ENCODE measurements at regions not wholly inside any gene's neighbourhood (a gene's known extent, or its start where the extent isn't known, plus 50 kb on each side); places are given as distances from the start of the nearest gene placed in this dataset.

DNA sequence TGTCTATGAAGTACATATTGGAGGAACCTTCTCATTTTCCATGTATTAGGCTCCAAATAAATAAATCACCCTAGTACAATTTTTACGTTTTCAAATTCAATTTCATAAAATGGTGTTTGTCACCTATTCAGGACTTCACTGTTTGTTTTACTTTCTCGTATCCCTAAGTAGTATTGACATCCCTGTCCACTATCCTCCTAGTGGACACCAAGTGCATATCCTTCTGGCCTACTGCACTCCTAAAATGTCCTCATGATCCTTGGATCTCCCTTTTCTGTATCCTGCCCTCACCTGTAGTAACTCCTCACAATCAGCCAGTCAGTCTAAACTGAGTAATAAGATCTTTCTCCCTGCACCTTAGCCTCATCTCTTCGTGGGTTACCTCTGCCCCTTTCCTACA, 539.9 kb downstream of the DMRTA1 start:
- TF ChIP-seq, protein P1, sequence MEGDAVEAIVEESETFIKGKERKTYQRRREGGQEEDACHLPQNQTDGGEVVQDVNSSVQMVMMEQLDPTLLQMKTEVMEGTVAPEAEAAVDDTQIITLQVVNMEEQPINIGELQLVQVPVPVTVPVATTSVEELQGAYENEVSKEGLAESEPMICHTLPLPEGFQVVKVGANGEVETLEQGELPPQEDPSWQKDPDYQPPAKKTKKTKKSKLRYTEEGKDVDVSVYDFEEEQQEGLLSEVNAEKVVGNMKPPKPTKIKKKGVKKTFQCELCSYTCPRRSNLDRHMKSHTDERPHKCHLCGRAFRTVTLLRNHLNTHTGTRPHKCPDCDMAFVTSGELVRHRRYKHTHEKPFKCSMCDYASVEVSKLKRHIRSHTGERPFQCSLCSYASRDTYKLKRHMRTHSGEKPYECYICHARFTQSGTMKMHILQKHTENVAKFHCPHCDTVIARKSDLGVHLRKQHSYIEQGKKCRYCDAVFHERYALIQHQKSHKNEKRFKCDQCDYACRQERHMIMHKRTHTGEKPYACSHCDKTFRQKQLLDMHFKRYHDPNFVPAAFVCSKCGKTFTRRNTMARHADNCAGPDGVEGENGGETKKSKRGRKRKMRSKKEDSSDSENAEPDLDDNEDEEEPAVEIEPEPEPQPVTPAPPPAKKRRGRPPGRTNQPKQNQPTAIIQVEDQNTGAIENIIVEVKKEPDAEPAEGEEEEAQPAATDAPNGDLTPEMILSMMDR (IDR thresholded peaks at IDR 0.05), result peak; percentile 18; the same call in 1 of the 2 replicates
- TF ChIP-seq ZFX (IDR thresholded peaks at IDR 0.05; ENCODE audit: borderline replicate concordance), result no peak
